GM12878 (cell line): ENCODE measurements at regions not wholly inside any gene's neighbourhood (a gene's known extent, or its start where the extent isn't known, plus 50 kb on each side); places are given as distances from the start of the nearest gene placed in this dataset.

Experiments used
- ATAC-seq: fragments of 200-7000 bp; cut with Tn5 transposase; 3 replicates; pipeline ENCODE4 v1.9.1; 2020; ENCODE audit warnings: mild to moderate bottlenecking, moderate library complexity
- BruUV-seq: library from RNA; stranded (reverse); fragments of 400-500 nt; replicated peaks from 2 replicates; lab custom pipeline; 2021; lab: Mats Ljungman, UMichigan
- CTCF ChIA-PET: fragments of 300-600 bp; sonication (Branson Sonifier 250); formaldehyde crosslinking; extraction: SDS; loops from one replicate; lab custom pipeline; 2021; ENCODE audit warnings: inconsistent platforms; lab: Yijun Ruan, JAX
- POLR2A ChIA-PET: fragments of 350-600 bp; formaldehyde crosslinking; extraction: SDS; loops from one replicate; lab custom pipeline; 2021; ENCODE audit warnings: inconsistent platforms; lab: Charles Lee
- RAD21 ChIA-PET: fragments of 300-600 bp; sonication (Branson Sonifier 250); formaldehyde crosslinking; loops from one replicate; lab custom pipeline; 2023; ENCODE audit warnings: antibody characterized with exemption; ENCODE audit not compliant: unreplicated experiment; lab: Charles Lee
- SMC1A ChIA-PET: fragments of 300-600 bp; sonication (Branson Sonifier 250); formaldehyde crosslinking; loops from one replicate; lab custom pipeline; 2023; ENCODE audit not compliant: unreplicated experiment, uncharacterized antibody; lab: Charles Lee
- DNase-seq: peaks from one replicate; pipeline ENCODE4 v3.0.0-alpha.2; 2011; ENCODE audit warnings: low read depth, low spot score
- FAIRE-seq: peaks from 3 replicates; lab custom pipeline; 2011; peaks lifted over from hg19 to GRCh38; lab: Jason Lieb, UNC
- H2AFZ ChIP-seq: 2 replicates; pipeline ENCODE4 v1.6.0; 2011; ENCODE audit warnings: low read depth, low read length, control low read depth; ENCODE audit not compliant: control insufficient read depth
- H3K27ac ChIP-seq: 2 replicates; pipeline ENCODE4 v1.5.1; 2011; ENCODE audit warnings: control low read depth; ENCODE audit not compliant: control insufficient read depth, insufficient read depth
- H3K27me3 ChIP-seq, 2 experiments: replicated peaks in 1 of 2; 2 replicates each; pipeline versions ENCODE4 v1.6.0 to v1.6.1; 2011; ENCODE audit warnings: low read length in 1 of 2; ENCODE audit not compliant: control insufficient read depth in 2 of 2, insufficient read depth in 2 of 2
- H3K36me3 ChIP-seq, 2 experiments: 2 replicates each; pipeline ENCODE4 v1.5.1; 2011; ENCODE audit warnings: low read length in 1 of 2; ENCODE audit not compliant: control insufficient read depth in 2 of 2, insufficient read depth in 2 of 2
- H3K4me1 ChIP-seq: 2 replicates; pipeline ENCODE4 v1.6.1; 2011; ENCODE audit warnings: mild to moderate bottlenecking, low read length, moderate library complexity, mixed read lengths; ENCODE audit not compliant: control insufficient read depth, insufficient read depth
- H3K4me2 ChIP-seq: 2 replicates; pipeline ENCODE4 v1.6.0; 2011; ENCODE audit warnings: control low read depth; ENCODE audit not compliant: control insufficient read depth, insufficient read depth
- H3K4me3 ChIP-seq: fragments of 200-600 bp; sonication (generic); 2 replicates; pipeline ENCODE4 v1.5.1; 2016
- H3K79me2 ChIP-seq: 2 replicates; pipeline ENCODE4 v1.6.0; 2011; ENCODE audit warnings: low read length; ENCODE audit not compliant: control insufficient read depth, insufficient read depth
- H3K9ac ChIP-seq: 2 replicates; pipeline ENCODE4 v1.8.0; 2011; ENCODE audit warnings: low read length, control low read depth, mixed read lengths; ENCODE audit not compliant: control insufficient read depth, insufficient read depth
- H3K9me3 ChIP-seq: replicated peaks from 3 replicates; pipeline ENCODE4 v1.5.1; 2011; ENCODE audit warnings: mild to moderate bottlenecking, low read length; ENCODE audit not compliant: control insufficient read depth, insufficient read depth
- H4K20me1 ChIP-seq: 2 replicates; pipeline ENCODE4 v1.6.0; 2011; ENCODE audit not compliant: control insufficient read depth, insufficient read depth
- BRCA1 ChIP-seq: IDR thresholded peaks from 2 replicates; pipeline ENCODE4 v1.6.1; 2011; ENCODE audit warnings: low read depth, low read length, improper control_type of control experiment
- CREM ChIP-seq: IDR thresholded peaks from 2 replicates; pipeline ENCODE4 v1.6.1; 2014; ENCODE audit warnings: antibody characterized with exemption, low read depth
- HCFC1 ChIP-seq: fragments of 150-350 bp; IDR thresholded peaks from 2 replicates; pipeline ENCODE4 v1.6.1; 2014; ENCODE audit warnings: low read length
- HDAC2 ChIP-seq: fragments of 200-600 bp; sonication (generic); IDR thresholded peaks from 2 replicates; pipeline ENCODE4 v1.6.1; 2017
- HDAC6 ChIP-seq: fragments of 200-600 bp; sonication (generic); IDR thresholded peaks from one replicate; pipeline ENCODE4 v1.8.0; 2017; ENCODE audit warnings: antibody characterized with exemption; ENCODE audit not compliant: unreplicated experiment
- IRF4 ChIP-seq: IDR thresholded peaks from 2 replicates; pipeline ENCODE4 v1.6.1; 2011; ENCODE audit warnings: low read depth, low read length
- KAT2A ChIP-seq: conservative IDR thresholded peaks from 2 replicates; pipeline ENCODE4 v1.6.1; 2011; ENCODE audit warnings: low read depth, low read length; ENCODE audit not compliant: control insufficient read depth
- MTA3 ChIP-seq: IDR thresholded peaks from 2 replicates; pipeline ENCODE4 v1.6.1; 2012; ENCODE audit warnings: low read length, inconsistent platforms, borderline replicate concordance
- NFYB ChIP-seq: IDR thresholded peaks from 2 replicates; pipeline ENCODE4 v1.6.1; 2011; ENCODE audit warnings: low read depth, mild to moderate bottlenecking, low read length, improper control_type of control experiment, moderate library complexity; ENCODE audit not compliant: insufficient read depth
- RAD21 ChIP-seq: IDR thresholded peaks from 2 replicates; pipeline ENCODE4 v1.6.1; 2011; ENCODE audit warnings: mild to moderate bottlenecking, low read depth, low read length, moderate library complexity; ENCODE audit not compliant: insufficient read depth
- RFX5 ChIP-seq: IDR thresholded peaks from 2 replicates; pipeline ENCODE4 v1.6.1; 2011; ENCODE audit warnings: low read depth, low read length, improper control_type of control experiment
- SMAD5 ChIP-seq: IDR thresholded peaks from 2 replicates; pipeline ENCODE4 v1.6.1; 2016; ENCODE audit warnings: antibody characterized with exemption, low read depth
- TARDBP ChIP-seq: IDR thresholded peaks from 2 replicates; pipeline ENCODE4 v1.6.1; 2016; ENCODE audit warnings: borderline replicate concordance
- ZNF24 ChIP-seq: fragments of 450-650 bp; IDR thresholded peaks from 2 replicates; pipeline ENCODE4 v1.6.1; 2017; ENCODE audit warnings: antibody characterized with exemption, mild to moderate bottlenecking
- WGBS: methylation state at CpG from one replicate; pipeline ENCODE4 v1.1.6; 2016; ENCODE audit warnings: low lambda C conversion rate; ENCODE audit not compliant: insufficient replicate concordance, insufficient coverage; ENCODE audit errors: missing lambda C conversion rate; 5-methylcytosine and 5-hydroxymethylcytosine counted together
- in situ Hi-C: fragments of 300-500 bp; cut with MboI; formaldehyde crosslinking; loops from 9 replicates; pipeline ENCODE4 v1.14.3; 2018; ENCODE audit warnings: mixed read lengths
- intact Hi-C: fragments of 100-400 bp; cut with micrococcal nuclease; formaldehyde crosslinking; loops from one replicate; pipeline ENCODE4 v1.14.2; 2022; ENCODE audit not compliant: unreplicated experiment
- TF ChIP-seq, protein P1 (sequence below): fragments of 450-650 bp; formaldehyde crosslinking; IDR thresholded peaks from 2 replicates; pipeline ENCODE4 v1.4.0; 2020; ENCODE audit warnings: mild to moderate bottlenecking, moderate library complexity
- TF ChIP-seq, protein P2 (sequence below): IDR thresholded peaks from 2 replicates; pipeline ENCODE4 v1.6.1; 2011; ENCODE audit warnings: borderline replicate concordance, low read depth, mild to moderate bottlenecking, moderate library complexity, mixed read lengths, low read length; ENCODE audit not compliant: insufficient read depth; ENCODE audit errors: extremely low read length

DNA sequence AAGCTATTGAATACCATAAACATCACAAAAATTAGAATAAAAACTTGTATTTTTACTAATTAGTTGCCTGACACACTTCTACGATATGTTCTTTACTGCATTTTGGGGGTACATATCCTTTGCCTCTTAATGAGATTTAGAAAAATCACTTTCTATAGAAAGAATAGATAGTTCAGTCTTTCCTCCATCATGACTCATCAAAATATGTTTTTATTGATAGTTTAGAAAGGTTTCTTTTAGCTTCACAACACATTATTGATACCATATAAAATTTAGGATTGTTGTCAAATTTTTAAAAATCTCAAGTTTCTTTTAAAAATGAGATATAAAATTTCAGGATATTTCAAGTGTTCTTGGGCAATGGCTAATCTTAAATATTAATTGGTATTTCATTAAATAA is 74.5 kb upstream of the NOCT start:
- Histone ChIP-seq H3K79me2 (no peaks in the 10 kb centered on the region), H3K27ac (no peak overlapping the region), H3K9ac (no peak overlapping the region), H4K20me1 (no peaks in the 10 kb centered on the region), H3K4me1 (no peaks in the 10 kb centered on the region), H3K4me2 (no peak overlapping the region), H3K4me3 (no peak overlapping the region), H3K27me3 (no peaks in the 10 kb centered on the region), H2AFZ (no peak overlapping the region), H3K9me3 (no peaks in the 10 kb centered on the region), H3K36me3 (no peaks in the 10 kb centered on the region)
- FAIRE-seq (no peak), DNase-seq (no peak), ATAC-seq (no peak)
- no peak for TF ChIP-seq ZNF24
- TF ChIP-seq, protein P1, sequence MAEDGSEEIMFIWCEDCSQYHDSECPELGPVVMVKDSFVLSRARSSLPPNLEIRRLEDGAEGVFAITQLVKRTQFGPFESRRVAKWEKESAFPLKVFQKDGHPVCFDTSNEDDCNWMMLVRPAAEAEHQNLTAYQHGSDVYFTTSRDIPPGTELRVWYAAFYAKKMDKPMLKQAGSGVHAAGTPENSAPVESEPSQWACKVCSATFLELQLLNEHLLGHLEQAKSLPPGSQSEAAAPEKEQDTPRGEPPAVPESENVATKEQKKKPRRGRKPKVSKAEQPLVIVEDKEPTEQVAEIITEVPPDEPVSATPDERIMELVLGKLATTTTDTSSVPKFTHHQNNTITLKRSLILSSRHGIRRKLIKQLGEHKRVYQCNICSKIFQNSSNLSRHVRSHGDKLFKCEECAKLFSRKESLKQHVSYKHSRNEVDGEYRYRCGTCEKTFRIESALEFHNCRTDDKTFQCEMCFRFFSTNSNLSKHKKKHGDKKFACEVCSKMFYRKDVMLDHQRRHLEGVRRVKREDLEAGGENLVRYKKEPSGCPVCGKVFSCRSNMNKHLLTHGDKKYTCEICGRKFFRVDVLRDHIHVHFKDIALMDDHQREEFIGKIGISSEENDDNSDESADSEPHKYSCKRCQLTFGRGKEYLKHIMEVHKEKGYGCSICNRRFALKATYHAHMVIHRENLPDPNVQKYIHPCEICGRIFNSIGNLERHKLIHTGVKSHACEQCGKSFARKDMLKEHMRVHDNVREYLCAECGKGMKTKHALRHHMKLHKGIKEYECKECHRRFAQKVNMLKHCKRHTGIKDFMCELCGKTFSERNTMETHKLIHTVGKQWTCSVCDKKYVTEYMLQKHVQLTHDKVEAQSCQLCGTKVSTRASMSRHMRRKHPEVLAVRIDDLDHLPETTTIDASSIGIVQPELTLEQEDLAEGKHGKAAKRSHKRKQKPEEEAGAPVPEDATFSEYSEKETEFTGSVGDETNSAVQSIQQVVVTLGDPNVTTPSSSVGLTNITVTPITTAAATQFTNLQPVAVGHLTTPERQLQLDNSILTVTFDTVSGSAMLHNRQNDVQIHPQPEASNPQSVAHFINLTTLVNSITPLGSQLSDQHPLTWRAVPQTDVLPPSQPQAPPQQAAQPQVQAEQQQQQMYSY (CRISPR knock-in tag) = no peak
- no peak for TF ChIP-seq RFX5
- TF ChIP-seq, protein P2, sequence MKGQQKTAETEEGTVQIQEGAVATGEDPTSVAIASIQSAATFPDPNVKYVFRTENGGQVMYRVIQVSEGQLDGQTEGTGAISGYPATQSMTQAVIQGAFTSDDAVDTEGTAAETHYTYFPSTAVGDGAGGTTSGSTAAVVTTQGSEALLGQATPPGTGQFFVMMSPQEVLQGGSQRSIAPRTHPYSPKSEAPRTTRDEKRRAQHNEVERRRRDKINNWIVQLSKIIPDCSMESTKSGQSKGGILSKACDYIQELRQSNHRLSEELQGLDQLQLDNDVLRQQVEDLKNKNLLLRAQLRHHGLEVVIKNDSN = no peak
- TF ChIP-seq HCFC1 = no peak
- TF ChIP-seq TARDBP = no peak
- TF ChIP-seq BRCA1 = no peak
- TF ChIP-seq HDAC2 = no peak
- no peak for TF ChIP-seq CREM
- no peak for TF ChIP-seq NFYB
- no peak for TF ChIP-seq RAD21
- TF ChIP-seq HDAC6 = no peak
- no peak for TF ChIP-seq MTA3
- no peak for TF ChIP-seq KAT2A
- TF ChIP-seq SMAD5 = no peak
- TF ChIP-seq IRF4 = no peak
- ChIA-PET CTCF (interaction anchor here (0.9 to 1.3 kb wide), 3 partner anchors 17 to 77 kb away, joined by 3 to 5 read pairs (median 3); no protein-coding TSS in a partner anchor), SMC1A (no interaction called here), POLR2A (no interaction called here), RAD21 (no interaction called here)
- in situ Hi-C loops (no loop called here), intact Hi-C loops (no loop called here)
- BruUV-seq = no TSS peak
- WGBS = 29% methylated on average over 1 of the region's 1 CpG
